GM12878 (cell line): ENCODE measurements at regions not wholly inside any gene's neighbourhood (a gene's known extent, or its start where the extent isn't known, plus 50 kb on each side); places are given as distances from the start of the nearest gene placed in this dataset.

Experiments
- ATAC-seq: fragments of 200-7000 bp; cut with Tn5 transposase; 3 replicates; pipeline ENCODE4 v1.9.1; 2020; ENCODE audit warnings: mild to moderate bottlenecking, moderate library complexity
- BruUV-seq: library from RNA; stranded (reverse); fragments of 400-500 nt; replicated peaks from 2 replicates; lab custom pipeline; 2021; lab: Mats Ljungman, UMichigan
- CTCF ChIA-PET: fragments of 300-600 bp; sonication (Branson Sonifier 250); formaldehyde crosslinking; extraction: SDS; loops from one replicate; lab custom pipeline; 2021; ENCODE audit warnings: inconsistent platforms; lab: Yijun Ruan, JAX
- POLR2A ChIA-PET: fragments of 350-600 bp; formaldehyde crosslinking; extraction: SDS; loops from one replicate; lab custom pipeline; 2021; ENCODE audit warnings: inconsistent platforms; lab: Charles Lee
- RAD21 ChIA-PET: fragments of 300-600 bp; sonication (Branson Sonifier 250); formaldehyde crosslinking; loops from one replicate; lab custom pipeline; 2023; ENCODE audit warnings: antibody characterized with exemption; ENCODE audit not compliant: unreplicated experiment; lab: Charles Lee
- SMC1A ChIA-PET: fragments of 300-600 bp; sonication (Branson Sonifier 250); formaldehyde crosslinking; loops from one replicate; lab custom pipeline; 2023; ENCODE audit not compliant: unreplicated experiment, uncharacterized antibody; lab: Charles Lee
- DNase-seq: peaks from one replicate; pipeline ENCODE4 v3.0.0-alpha.2; 2011; ENCODE audit warnings: low read depth, low spot score
- FAIRE-seq: peaks from 3 replicates; lab custom pipeline; 2011; peaks lifted over from hg19 to GRCh38; lab: Jason Lieb, UNC
- H2AFZ ChIP-seq: 2 replicates; pipeline ENCODE4 v1.6.0; 2011; ENCODE audit warnings: low read depth, low read length, control low read depth; ENCODE audit not compliant: control insufficient read depth
- H3K27ac ChIP-seq: 2 replicates; pipeline ENCODE4 v1.5.1; 2011; ENCODE audit warnings: control low read depth; ENCODE audit not compliant: control insufficient read depth, insufficient read depth
- H3K27me3 ChIP-seq, 2 experiments: replicated peaks in 1 of 2; 2 replicates each; pipeline versions ENCODE4 v1.6.0 to v1.6.1; 2011; ENCODE audit warnings: low read length in 1 of 2; ENCODE audit not compliant: control insufficient read depth in 2 of 2, insufficient read depth in 2 of 2
- H3K36me3 ChIP-seq, 2 experiments: 2 replicates each; pipeline ENCODE4 v1.5.1; 2011; ENCODE audit warnings: low read length in 1 of 2; ENCODE audit not compliant: control insufficient read depth in 2 of 2, insufficient read depth in 2 of 2
- H3K4me1 ChIP-seq: 2 replicates; pipeline ENCODE4 v1.6.1; 2011; ENCODE audit warnings: mild to moderate bottlenecking, low read length, moderate library complexity, mixed read lengths; ENCODE audit not compliant: control insufficient read depth, insufficient read depth
- H3K4me2 ChIP-seq: 2 replicates; pipeline ENCODE4 v1.6.0; 2011; ENCODE audit warnings: control low read depth; ENCODE audit not compliant: control insufficient read depth, insufficient read depth
- H3K4me3 ChIP-seq: fragments of 200-600 bp; sonication (generic); 2 replicates; pipeline ENCODE4 v1.5.1; 2016
- H3K79me2 ChIP-seq: 2 replicates; pipeline ENCODE4 v1.6.0; 2011; ENCODE audit warnings: low read length; ENCODE audit not compliant: control insufficient read depth, insufficient read depth
- H3K9ac ChIP-seq: 2 replicates; pipeline ENCODE4 v1.8.0; 2011; ENCODE audit warnings: low read length, control low read depth, mixed read lengths; ENCODE audit not compliant: control insufficient read depth, insufficient read depth
- H3K9me3 ChIP-seq: replicated peaks from 3 replicates; pipeline ENCODE4 v1.5.1; 2011; ENCODE audit warnings: mild to moderate bottlenecking, low read length; ENCODE audit not compliant: control insufficient read depth, insufficient read depth
- H4K20me1 ChIP-seq: 2 replicates; pipeline ENCODE4 v1.6.0; 2011; ENCODE audit not compliant: control insufficient read depth, insufficient read depth
- POU2F2 ChIP-seq: IDR thresholded peaks from 3 replicates; pipeline ENCODE4 v1.6.1; 2011; ENCODE audit warnings: low read depth, mild to moderate bottlenecking, low read length, borderline replicate concordance
- ZBED1 ChIP-seq: IDR thresholded peaks from 2 replicates; pipeline ENCODE4 v1.6.1; 2016; ENCODE audit warnings: borderline replicate concordance
- ZBTB11 ChIP-seq: fragments of 450-650 bp; formaldehyde crosslinking; IDR thresholded peaks from 2 replicates; pipeline ENCODE4 v1.5.0; 2022; ENCODE audit warnings: mild to moderate bottlenecking, missing genetic modification characterization
- ZNF687 ChIP-seq: fragments of 450-650 bp; IDR thresholded peaks from 2 replicates; pipeline ENCODE4 v1.6.1; 2017; ENCODE audit warnings: mild to moderate bottlenecking, moderate library complexity
- WGBS: methylation state at CpG from one replicate; pipeline ENCODE4 v1.1.6; 2016; ENCODE audit warnings: low lambda C conversion rate; ENCODE audit not compliant: insufficient replicate concordance, insufficient coverage; ENCODE audit errors: missing lambda C conversion rate; 5-methylcytosine and 5-hydroxymethylcytosine counted together
- in situ Hi-C: fragments of 300-500 bp; cut with MboI; formaldehyde crosslinking; loops from 9 replicates; pipeline ENCODE4 v1.14.3; 2018; ENCODE audit warnings: mixed read lengths
- intact Hi-C: fragments of 100-400 bp; cut with micrococcal nuclease; formaldehyde crosslinking; loops from one replicate; pipeline ENCODE4 v1.14.2; 2022; ENCODE audit not compliant: unreplicated experiment

GRCh38 chr10:90075995-90076394, 374.6 kb downstream of the KIF20B start:
- ChIA-PET RAD21 (interaction anchor here (1.4 kb wide), 1 partner anchor 19 kb away, joined by 4 read pairs; no protein-coding TSS in a partner anchor), SMC1A (interaction anchor here (1.0 kb wide), 1 partner anchor 27 kb away, joined by 4 read pairs; no protein-coding TSS in a partner anchor), CTCF (no interaction called here), POLR2A (interaction anchor here (0.6 kb wide), 1 partner anchor 192 kb away, joined by 6 read pairs; no protein-coding TSS in a partner anchor)
- BruUV-seq, result no TSS peak
- Histone ChIP-seq H3K79me2 (no peaks in the 10 kb centered on the region), H2AFZ (no peak overlapping the region), H3K9me3 (no peaks in the 10 kb centered on the region; the same call in 2 of the 3 replicates), H3K4me3 (no peak overlapping the region), H3K4me2 (no peak overlapping the region), H3K36me3 (no peaks in the 10 kb centered on the region), H3K4me1 (no peaks in the 10 kb centered on the region), H4K20me1 (no peaks in the 10 kb centered on the region), H3K27ac (no peak overlapping the region), H3K27me3 (no peaks in the 10 kb centered on the region), H3K9ac (no peak overlapping the region)
- no peak for FAIRE-seq
- in situ Hi-C loops, result no loop called here
- DNase-seq, result no peak
- WGBS, result 7% methylated on average over 2 of the region's 2 CpGs
- intact Hi-C loops, result no loop called here
- TF ChIP-seq ZBTB11 (CRISPR knock-in tag), result no peak
- no peak for TF ChIP-seq ZBED1
- no peak for TF ChIP-seq ZNF687
- no peak for TF ChIP-seq POU2F2
- ATAC-seq, result no peak
